ENCODE measurements at regions not wholly inside any gene's neighbourhood (a gene's known extent, or its start where the extent isn't known, plus 50 kb on each side); places are given as distances from the start of the nearest gene placed in this dataset.
"Not testable (repeated sequence)": the region's sequence is repeated elsewhere in the genome, so short reads cannot be mapped to it uniquely, and the experiment has no call there.

- DNase-seq (ENCODE audit: low spot score) = no peak
Observed at GRCh38 chr14:71783786-71784185, 148.4 kb upstream of the RGS6 start.

- no peak for DNase-seq (ENCODE audit: low spot score)
Observed at GRCh38 chr14:71789005-71789404, 143.2 kb upstream of the RGS6 start.

GRCh38 chr14:71799841-71800240 lies 132.4 kb upstream of the RGS6 start:
- DNase-seq (ENCODE audit: low spot score) = no peak

GRCh38 chr14:71800878-71801277 lies 131.4 kb upstream of the RGS6 start:
- no peak for DNase-seq (ENCODE audit: low spot score)

- no peak for DNase-seq (ENCODE audit: low spot score)
Observed at GRCh38 chr14:71803539-71804260, 128.5 kb upstream of the RGS6 start.

- DNase-seq (ENCODE audit: low spot score) = no peak
Observed at GRCh38 chr14:71804992-71805391, 127.2 kb upstream of the RGS6 start.

- not testable (repeated sequence) for DNase-seq (ENCODE audit: low spot score)
Observed at GRCh38 chr14:71807049-71807448, 125.2 kb upstream of the RGS6 start.

GRCh38 chr14:71810800-71811199 lies 121.4 kb upstream of the RGS6 start:
- DNase-seq (ENCODE audit: low spot score) = not testable (repeated sequence)

- no peak for DNase-seq (ENCODE audit: low spot score)
Observed at GRCh38 chr14:71812693-71813092, 119.5 kb upstream of the RGS6 start.

GRCh38 chr14:71815110-71815509 lies 117.1 kb upstream of the RGS6 start:
- DNase-seq (ENCODE audit: low spot score) = peak; percentile 6

- DNase-seq (ENCODE audit: low spot score) = no peak
Observed at GRCh38 chr14:71824816-71825215, 107.4 kb upstream of the RGS6 start.

GRCh38 chr14:71833476-71833875 lies 98.8 kb upstream of the RGS6 start:
- no peak for DNase-seq (ENCODE audit: low spot score)

- DNase-seq (ENCODE audit: low spot score) = no peak
Observed at GRCh38 chr14:71834284-71835204, 97.7 kb upstream of the RGS6 start.

- no peak for DNase-seq (ENCODE audit: low spot score)
Observed at GRCh38 chr14:71852181-71852580, 80.0 kb upstream of the RGS6 start.

- peak; percentile 81 for DNase-seq (ENCODE audit: low spot score)
Observed at GRCh38 chr14:71855399-71856036, 76.7 kb upstream of the RGS6 start.

- no peak for DNase-seq (ENCODE audit: low spot score)
Observed at GRCh38 chr14:71856199-71856919, 75.9 kb upstream of the RGS6 start.

- DNase-seq (ENCODE audit: low spot score) = no peak
Observed at GRCh38 chr14:71863049-71863448, 69.2 kb upstream of the RGS6 start.

GRCh38 chr14:71863766-71864165 lies 68.5 kb upstream of the RGS6 start:
- DNase-seq (ENCODE audit: low spot score) = no peak

Data from AG08396 (cell line).